Natural killer cell (primary cell): ENCODE measurements at regions not wholly inside any gene's neighbourhood (a gene's known extent, or its start where the extent isn't known, plus 50 kb on each side); places are given as distances from the start of the nearest gene placed in this dataset.

Experiments used
- ATAC-seq, 3 donors: fragments of 150-1000 bp in 2 of 3; fragments of 200-7000 bp in 1 of 3; cut with Tn5 transposase; 1 replicate in 1 of 3; 2 replicates in 2 of 3; pipeline ENCODE4 v1.10.0; 2021; ENCODE audit warnings: mild to moderate bottlenecking in 2 of 3, moderate library complexity in 2 of 3
- DNase-seq, 2 donors: peaks; one replicate each; pipeline versions ENCODE4 v3.0.0 to v3.0.0-alpha.2; 2013 to 2021; ENCODE audit warnings: mixed read lengths in 1 of 2
- H3K27ac ChIP-seq: one replicate; pipeline ENCODE4 v1.5.1; 2013; ENCODE audit warnings: mild to moderate bottlenecking, low read length
- H3K27me3 ChIP-seq: one replicate; pipeline ENCODE4 v1.6.1; 2013; ENCODE audit warnings: low read length; ENCODE audit not compliant: control insufficient read depth, insufficient read depth
- H3K36me3 ChIP-seq: one replicate; pipeline ENCODE4 v1.6.1; 2013; ENCODE audit warnings: low read length; ENCODE audit not compliant: control insufficient read depth, insufficient read depth
- H3K4me1 ChIP-seq: one replicate; pipeline ENCODE4 v1.6.1; 2013; ENCODE audit warnings: low read length; ENCODE audit not compliant: control insufficient read depth, insufficient read depth
- H3K4me3 ChIP-seq: one replicate; pipeline ENCODE4 v1.5.1; 2013; ENCODE audit warnings: low read length
- H3K9me3 ChIP-seq: one replicate; pipeline ENCODE4 v1.6.1; 2013; ENCODE audit warnings: low read length; ENCODE audit not compliant: control insufficient read depth, insufficient read depth
- H3K27ac Mint-ChIP-seq, 2 donors: one replicate each; pipeline ENCODE4 v1.8.0; 2022; ENCODE audit warnings: mild to moderate bottlenecking in 2 of 2, mixed read lengths in 2 of 2, moderate library complexity in 1 of 2
- H3K27me3 Mint-ChIP-seq, 2 donors: one replicate each; pipeline ENCODE4 v1.8.0; 2022; ENCODE audit warnings: low read depth in 2 of 2, mixed read lengths in 2 of 2
- H3K36me3 Mint-ChIP-seq: one replicate; pipeline ENCODE4 v1.8.0; 2022; ENCODE audit warnings: mixed read lengths
- H3K4me1 Mint-ChIP-seq, 2 donors: one replicate each; pipeline ENCODE4 v1.8.0; 2022; ENCODE audit warnings: mixed read lengths in 2 of 2
- H3K4me3 Mint-ChIP-seq: one replicate; pipeline ENCODE4 v1.8.0; 2022; ENCODE audit warnings: mild to moderate bottlenecking, moderate library complexity, mixed read lengths
- H3K9me3 Mint-ChIP-seq, 2 donors: one replicate each; pipeline ENCODE4 v1.8.0; 2022; ENCODE audit warnings: mixed read lengths in 2 of 2
- CTCF ChIP-seq: fragments of 200-600 bp; IDR thresholded peaks from one replicate; pipeline ENCODE4 v1.8.0; 2022; ENCODE audit warnings: antibody characterized with exemption
- WGBS: methylation state at CpG from one replicate; pipeline ENCODE4 v1.1.7; 2013; ENCODE audit warnings: missing lambda C conversion rate; ENCODE audit not compliant: insufficient coverage; 5-methylcytosine and 5-hydroxymethylcytosine counted together
- intact Hi-C: fragments of 100-400 bp; cut with micrococcal nuclease; formaldehyde crosslinking; loops from one replicate; pipeline ENCODE4 v1.14.2; 2022

DNA sequence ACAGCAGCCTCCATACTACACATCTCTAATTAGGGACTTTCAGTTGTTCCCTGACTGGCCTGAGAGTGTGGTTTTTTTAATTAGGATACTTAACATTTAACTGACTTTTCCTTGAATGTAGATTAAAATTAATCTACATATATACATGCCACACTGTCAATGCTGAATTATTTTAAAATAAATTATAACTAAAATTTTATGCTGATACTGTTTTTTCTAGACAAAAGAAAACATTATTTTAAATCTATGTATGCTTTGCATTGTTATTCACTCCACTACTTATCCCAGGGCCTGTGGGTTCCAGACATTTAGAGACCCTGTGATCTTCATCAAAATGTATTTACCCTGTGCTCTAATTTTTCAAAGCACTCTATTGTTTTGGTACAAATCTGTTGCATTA, 496.0 kb upstream of the MAP2 start:
- ATAC-seq (no peak), DNase-seq (no peak)
- H3K4me3 Mint-ChIP-seq: no peak overlapping the region
- H3K4me1 ChIP-seq: no peaks in the 10 kb centered on the region
- H3K4me1 Mint-ChIP-seq: no peaks in the 10 kb centered on the region
- H3K27me3 Mint-ChIP-seq: no peaks in the 10 kb centered on the region
- intact Hi-C loops: no loop called here
- H3K9me3 ChIP-seq: no peaks in the 10 kb centered on the region
- H3K36me3 Mint-ChIP-seq: no peaks in the 10 kb centered on the region
- peaks cover 10 to 18% of the 10 kb centered on the region in 2 donors for H3K9me3 Mint-ChIP-seq
- no peak overlapping the region for H3K27ac Mint-ChIP-seq
- no peak for TF ChIP-seq CTCF
- no peak overlapping the region for H3K4me3 ChIP-seq
- H3K27me3 ChIP-seq: no peaks in the 10 kb centered on the region
- H3K27ac ChIP-seq: no peak overlapping the region
- no peaks in the 10 kb centered on the region for H3K36me3 ChIP-seq

- 71% methylated on average over 5 of the region's 5 CpGs for WGBS
- no peak for ATAC-seq
- H3K4me1 Mint-ChIP-seq: no peaks in the 10 kb centered on the region
- DNase-seq: no peak
- peaks cover 12 to 22% of the 10 kb centered on the region in 2 donors for H3K9me3 Mint-ChIP-seq
- Histone ChIP-seq H3K27me3 (no peaks in the 10 kb centered on the region), H3K4me1 (no peaks in the 10 kb centered on the region), H3K9me3 (no peaks in the 10 kb centered on the region), H3K36me3 (no peaks in the 10 kb centered on the region), H3K27ac (no peak overlapping the region), H3K4me3 (no peak overlapping the region)
- no peak overlapping the region for H3K4me3 Mint-ChIP-seq
- no peaks in the 10 kb centered on the region for H3K27me3 Mint-ChIP-seq
- H3K27ac Mint-ChIP-seq: no peak overlapping the region
- no peaks in the 10 kb centered on the region for H3K36me3 Mint-ChIP-seq
- TF ChIP-seq CTCF: no peak
- intact Hi-C loops: no loop called here
These were observed 494.5 kb upstream of the MAP2 start for GRCh38 chr2:208929139-208929864.

- H3K27ac Mint-ChIP-seq: no peak overlapping the region
- H3K36me3 Mint-ChIP-seq: no peaks in the 10 kb centered on the region
- Histone ChIP-seq H3K36me3 (no peaks in the 10 kb centered on the region), H3K27ac (no peak overlapping the region), H3K4me3 (no peak overlapping the region), H3K9me3 (no peaks in the 10 kb centered on the region), H3K4me1 (no peaks in the 10 kb centered on the region), H3K27me3 (no peaks in the 10 kb centered on the region)
- TF ChIP-seq CTCF: no peak
- H3K4me3 Mint-ChIP-seq: no peak overlapping the region
- intact Hi-C loops: no loop called here
- H3K27me3 Mint-ChIP-seq: no peaks in the 10 kb centered on the region
- H3K4me1 Mint-ChIP-seq: no peaks in the 10 kb centered on the region
- ATAC-seq (no peak), DNase-seq (no peak)
- peaks cover 14 to 17% of the 10 kb centered on the region in 2 donors for H3K9me3 Mint-ChIP-seq
- 76% methylated on average over 3 of the region's 3 CpGs for WGBS
These were observed 493.9 kb upstream of the MAP2 start for GRCh38 chr2:208929894-208930427.

DNA sequence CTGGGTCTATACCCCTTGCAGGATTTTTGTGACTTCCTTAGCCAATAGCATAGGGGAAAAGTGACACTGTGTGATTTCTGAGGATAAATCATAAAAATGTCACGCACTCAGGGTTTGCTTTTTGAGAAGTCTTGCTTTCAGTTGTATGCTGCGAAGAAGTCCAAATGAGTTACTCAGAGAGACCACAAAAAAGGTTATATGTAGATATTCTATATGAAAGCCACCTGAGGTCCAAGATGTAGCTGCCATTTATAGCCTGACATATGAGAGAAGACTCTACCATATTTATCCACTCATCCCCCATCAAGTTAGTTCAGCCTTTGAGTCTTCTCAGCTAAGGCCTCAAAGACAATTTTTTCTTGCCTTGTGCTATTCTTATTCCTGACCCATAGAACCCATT, 488.3 kb upstream of the MAP2 start:
- no peak overlapping the region for H3K4me3 ChIP-seq
- WGBS: 87% methylated on average over 2 of the region's 2 CpGs
- no peak for TF ChIP-seq CTCF
- intact Hi-C loops: no loop called here
- H3K4me1 ChIP-seq: no peaks in the 10 kb centered on the region
- Mint-ChIP-seq H3K4me3 (no peak overlapping the region), H3K27me3 (no peaks in the 10 kb centered on the region), H3K9me3 (peaks cover 7 to 12% of the 10 kb centered on the region in 2 donors), H3K4me1 (no peaks in the 10 kb centered on the region), H3K27ac (no peak overlapping the region), H3K36me3 (no peaks in the 10 kb centered on the region)
- H3K9me3 ChIP-seq: no peaks in the 10 kb centered on the region
- H3K36me3 ChIP-seq: no peaks in the 10 kb centered on the region
- no peaks in the 10 kb centered on the region for H3K27me3 ChIP-seq
- ATAC-seq (no peak), DNase-seq (no peak)
- no peak overlapping the region for H3K27ac ChIP-seq
